Neural cell (in vitro differentiated cells): ENCODE measurements at regions not wholly inside any gene's neighbourhood (a gene's known extent, or its start where the extent isn't known, plus 50 kb on each side); places are given as distances from the start of the nearest gene placed in this dataset.

Experiments
- EZH2 ChIP-seq: fragments of 200-600, 300-800 bp; shearing (Covaris generic), sonication (generic); IDR thresholded peaks from 2 replicates; pipeline ENCODE4 v1.6.1; 2014; ENCODE audit warnings: antibody characterized with exemption, low read length, borderline replicate concordance, mild to moderate bottlenecking; ENCODE audit not compliant: insufficient read depth, poor library complexity, severe bottlenecking
- MXI1 ChIP-seq: fragments of 450-650 bp; conservative IDR thresholded peaks from 2 replicates; pipeline ENCODE4 v1.6.1; 2014; ENCODE audit warnings: antibody characterized with exemption, mild to moderate bottlenecking; ENCODE audit not compliant: poor library complexity, severe bottlenecking
- POLR2AphosphoS5 ChIP-seq: IDR thresholded peaks from 2 replicates; pipeline ENCODE4 v1.6.1; 2012
- RAD21 ChIP-seq: fragments of 450-650 bp; conservative IDR thresholded peaks from 2 replicates; pipeline ENCODE4 v1.6.1; 2014; ENCODE audit warnings: antibody characterized with exemption, mild to moderate bottlenecking, moderate library complexity
- TF ChIP-seq, protein P1 (sequence below): fragments of 450-650 bp; IDR thresholded peaks from 2 replicates; pipeline ENCODE4 v1.5.1; 2014; ENCODE audit warnings: antibody characterized with exemption, mild to moderate bottlenecking, moderate library complexity; ENCODE audit not compliant: poor library complexity, severe bottlenecking
- TF ChIP-seq, protein P2 (sequence below): IDR thresholded peaks from 2 replicates; pipeline ENCODE4 v1.6.1; 2012; ENCODE audit warnings: borderline replicate concordance

DNA sequence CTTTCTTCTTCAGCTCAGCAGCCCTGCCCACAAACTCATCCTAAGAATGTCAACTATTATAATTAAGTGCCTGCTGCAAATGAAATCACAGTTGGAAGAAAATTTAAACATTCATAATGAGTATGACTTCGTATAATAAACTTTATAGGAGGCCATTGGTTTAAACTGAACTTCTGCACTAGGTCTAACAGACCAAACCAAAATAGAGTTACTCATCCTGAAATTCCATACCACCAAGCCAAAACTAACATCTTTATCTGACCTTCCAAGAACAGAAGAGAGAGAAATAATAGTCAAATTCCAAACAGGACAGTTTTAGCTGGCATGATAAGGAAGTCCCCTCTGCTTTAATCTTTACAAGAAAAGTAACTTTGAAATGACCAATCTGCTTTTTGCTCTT lies 472.4 kb upstream of the PRMT6 start:
- TF ChIP-seq, protein P1, sequence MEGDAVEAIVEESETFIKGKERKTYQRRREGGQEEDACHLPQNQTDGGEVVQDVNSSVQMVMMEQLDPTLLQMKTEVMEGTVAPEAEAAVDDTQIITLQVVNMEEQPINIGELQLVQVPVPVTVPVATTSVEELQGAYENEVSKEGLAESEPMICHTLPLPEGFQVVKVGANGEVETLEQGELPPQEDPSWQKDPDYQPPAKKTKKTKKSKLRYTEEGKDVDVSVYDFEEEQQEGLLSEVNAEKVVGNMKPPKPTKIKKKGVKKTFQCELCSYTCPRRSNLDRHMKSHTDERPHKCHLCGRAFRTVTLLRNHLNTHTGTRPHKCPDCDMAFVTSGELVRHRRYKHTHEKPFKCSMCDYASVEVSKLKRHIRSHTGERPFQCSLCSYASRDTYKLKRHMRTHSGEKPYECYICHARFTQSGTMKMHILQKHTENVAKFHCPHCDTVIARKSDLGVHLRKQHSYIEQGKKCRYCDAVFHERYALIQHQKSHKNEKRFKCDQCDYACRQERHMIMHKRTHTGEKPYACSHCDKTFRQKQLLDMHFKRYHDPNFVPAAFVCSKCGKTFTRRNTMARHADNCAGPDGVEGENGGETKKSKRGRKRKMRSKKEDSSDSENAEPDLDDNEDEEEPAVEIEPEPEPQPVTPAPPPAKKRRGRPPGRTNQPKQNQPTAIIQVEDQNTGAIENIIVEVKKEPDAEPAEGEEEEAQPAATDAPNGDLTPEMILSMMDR, result no peak
- no peak for TF ChIP-seq POLR2AphosphoS5
- TF ChIP-seq, protein P2, sequence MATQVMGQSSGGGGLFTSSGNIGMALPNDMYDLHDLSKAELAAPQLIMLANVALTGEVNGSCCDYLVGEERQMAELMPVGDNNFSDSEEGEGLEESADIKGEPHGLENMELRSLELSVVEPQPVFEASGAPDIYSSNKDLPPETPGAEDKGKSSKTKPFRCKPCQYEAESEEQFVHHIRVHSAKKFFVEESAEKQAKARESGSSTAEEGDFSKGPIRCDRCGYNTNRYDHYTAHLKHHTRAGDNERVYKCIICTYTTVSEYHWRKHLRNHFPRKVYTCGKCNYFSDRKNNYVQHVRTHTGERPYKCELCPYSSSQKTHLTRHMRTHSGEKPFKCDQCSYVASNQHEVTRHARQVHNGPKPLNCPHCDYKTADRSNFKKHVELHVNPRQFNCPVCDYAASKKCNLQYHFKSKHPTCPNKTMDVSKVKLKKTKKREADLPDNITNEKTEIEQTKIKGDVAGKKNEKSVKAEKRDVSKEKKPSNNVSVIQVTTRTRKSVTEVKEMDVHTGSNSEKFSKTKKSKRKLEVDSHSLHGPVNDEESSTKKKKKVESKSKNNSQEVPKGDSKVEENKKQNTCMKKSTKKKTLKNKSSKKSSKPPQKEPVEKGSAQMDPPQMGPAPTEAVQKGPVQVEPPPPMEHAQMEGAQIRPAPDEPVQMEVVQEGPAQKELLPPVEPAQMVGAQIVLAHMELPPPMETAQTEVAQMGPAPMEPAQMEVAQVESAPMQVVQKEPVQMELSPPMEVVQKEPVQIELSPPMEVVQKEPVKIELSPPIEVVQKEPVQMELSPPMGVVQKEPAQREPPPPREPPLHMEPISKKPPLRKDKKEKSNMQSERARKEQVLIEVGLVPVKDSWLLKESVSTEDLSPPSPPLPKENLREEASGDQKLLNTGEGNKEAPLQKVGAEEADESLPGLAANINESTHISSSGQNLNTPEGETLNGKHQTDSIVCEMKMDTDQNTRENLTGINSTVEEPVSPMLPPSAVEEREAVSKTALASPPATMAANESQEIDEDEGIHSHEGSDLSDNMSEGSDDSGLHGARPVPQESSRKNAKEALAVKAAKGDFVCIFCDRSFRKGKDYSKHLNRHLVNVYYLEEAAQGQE, result no peak
- TF ChIP-seq MXI1, result no peak
- no peak for TF ChIP-seq EZH2
- no peak for TF ChIP-seq RAD21
